MCF 10A (cell line): ENCODE measurements at regions not wholly inside any gene's neighbourhood (a gene's known extent, or its start where the extent isn't known, plus 50 kb on each side); places are given as distances from the start of the nearest gene placed in this dataset.

Experiments used
- BruUV-seq: library from RNA; stranded (reverse); fragments of 400-500 nt; replicated peaks from 2 replicates; lab custom pipeline; 2021; lab: Mats Ljungman, UMichigan
- CTCF ChIA-PET: fragments of 300-600 bp; sonication (Branson Sonifier 250); formaldehyde crosslinking; extraction: SDS; loops from one replicate; lab custom pipeline; 2021; ENCODE audit warnings: antibody characterized with exemption, inconsistent platforms; lab: Yijun Ruan, JAX
- POLR2A ChIA-PET: fragments of 300-600, 350-650 bp; sonication (Branson Sonifier 250); formaldehyde crosslinking; extraction: SDS; loops from one replicate; lab custom pipeline; 2020; ENCODE audit warnings: antibody characterized with exemption, inconsistent platforms; lab: Yijun Ruan, JAX
- DNase-seq: peaks from one replicate; pipeline ENCODE4 v3.0.0-alpha.2; 2018; ENCODE audit not compliant: unreplicated experiment
- H3K27ac Mint-ChIP-seq: one replicate; pipeline ENCODE4 v1.8.0; 2022; ENCODE audit warnings: mild to moderate bottlenecking, low read depth, mixed read lengths; ENCODE audit not compliant: unreplicated experiment
- H3K27me3 Mint-ChIP-seq: one replicate; pipeline ENCODE4 v1.8.0; 2022; ENCODE audit warnings: mixed read lengths; ENCODE audit not compliant: insufficient read depth, unreplicated experiment
- H3K36me3 Mint-ChIP-seq: one replicate; pipeline ENCODE4 v1.8.0; 2022; ENCODE audit warnings: mild to moderate bottlenecking, moderate library complexity, mixed read lengths; ENCODE audit not compliant: insufficient read depth, unreplicated experiment
- H3K4me1 Mint-ChIP-seq: one replicate; pipeline ENCODE4 v1.8.0; 2022; ENCODE audit warnings: mixed read lengths; ENCODE audit not compliant: insufficient read depth, unreplicated experiment
- H3K4me3 Mint-ChIP-seq: one replicate; pipeline ENCODE4 v1.8.0; 2022; ENCODE audit warnings: mild to moderate bottlenecking, moderate library complexity, mixed read lengths; ENCODE audit not compliant: unreplicated experiment
- H3K9me3 Mint-ChIP-seq: one replicate; pipeline ENCODE4 v1.8.0; 2022; ENCODE audit warnings: mixed read lengths; ENCODE audit not compliant: unreplicated experiment
- CTCF ChIP-seq: fragments of 200-600 bp; IDR thresholded peaks from one replicate; pipeline ENCODE4 v1.8.0; 2022; ENCODE audit warnings: antibody characterized with exemption, mild to moderate bottlenecking; ENCODE audit not compliant: unreplicated experiment
- intact Hi-C: fragments of 100-400 bp; cut with micrococcal nuclease; formaldehyde crosslinking; loops from 2 replicates; pipeline ENCODE4 v1.14.1; 2022

- TF ChIP-seq CTCF, result no peak
- Mint-ChIP-seq H3K27ac (no peak overlapping the region), H3K27me3 (peaks cover 19% of the 10 kb centered on the region), H3K4me3 (no peak overlapping the region), H3K9me3 (no peaks in the 10 kb centered on the region), H3K36me3 (peaks cover 5% of the 10 kb centered on the region), H3K4me1 (no peaks in the 10 kb centered on the region)
- DNase-seq, result no peak
- ChIA-PET CTCF (interaction anchor here (0.9 kb wide), 1 partner anchor 26 kb away, joined by 3 read pairs; no protein-coding TSS in a partner anchor), POLR2A (interaction anchor here (0.7 kb wide), 1 partner anchor 286 kb away, joined by 3 read pairs; no protein-coding TSS in a partner anchor)
- intact Hi-C loops, result no loop called here
- BruUV-seq, result no TSS peak
These were observed 169.0 kb downstream of the BUD13 start for GRCh38 chr11:116603728-116604323.

- H3K4me3 Mint-ChIP-seq, result no peak overlapping the region
- H3K36me3 Mint-ChIP-seq, result peaks cover 5% of the 10 kb centered on the region
- TF ChIP-seq CTCF, result no peak
- no peak for DNase-seq
- POLR2A ChIA-PET, result no interaction called here
- no peaks in the 10 kb centered on the region for H3K4me1 Mint-ChIP-seq
- CTCF ChIA-PET, result no interaction called here
- no peaks in the 10 kb centered on the region for H3K9me3 Mint-ChIP-seq
- intact Hi-C loops, result no loop called here
- no TSS peak for BruUV-seq
- peaks cover 29% of the 10 kb centered on the region for H3K27me3 Mint-ChIP-seq
- no peak overlapping the region for H3K27ac Mint-ChIP-seq
These were observed 170.2 kb downstream of the BUD13 start for GRCh38 chr11:116602637-116602942.

GRCh38 chr11:116601814-116602636 lies 170.8 kb downstream of the BUD13 start:
- no peaks in the 10 kb centered on the region for H3K9me3 Mint-ChIP-seq
- BruUV-seq, result no TSS peak
- no peaks in the 10 kb centered on the region for H3K4me1 Mint-ChIP-seq
- DNase-seq, result no peak
- intact Hi-C loops, result no loop called here
- H3K4me3 Mint-ChIP-seq, result no peak overlapping the region
- no peak overlapping the region for H3K27ac Mint-ChIP-seq
- peaks cover 34% of the 10 kb centered on the region for H3K27me3 Mint-ChIP-seq
- ChIA-PET POLR2A (no interaction called here), CTCF (no interaction called here)
- H3K36me3 Mint-ChIP-seq, result peaks cover 5% of the 10 kb centered on the region
- TF ChIP-seq CTCF, result no peak

- Mint-ChIP-seq H3K9me3 (no peaks in the 10 kb centered on the region), H3K4me1 (no peaks in the 10 kb centered on the region), H3K4me3 (no peak overlapping the region), H3K27me3 (peaks cover 34% of the 10 kb centered on the region), H3K27ac (no peak overlapping the region), H3K36me3 (peaks cover 5% of the 10 kb centered on the region)
- BruUV-seq, result no TSS peak
- DNase-seq, result no peak
- intact Hi-C loops, result no loop called here
- ChIA-PET CTCF (interaction anchor here (0.6 kb wide), 1 partner anchor 148 kb away, joined by 3 read pairs; no protein-coding TSS in a partner anchor), POLR2A (no interaction called here)
- TF ChIP-seq CTCF, result no peak
These were observed 171.9 kb downstream of the BUD13 start for GRCh38 chr11:116600930-116601329.
